ENCODE measurements at regions not wholly inside any gene's neighbourhood (a gene's known extent, or its start where the extent isn't known, plus 50 kb on each side); places are given as distances from the start of the nearest gene placed in this dataset.
"Not testable (repeated sequence)": the region's sequence is repeated elsewhere in the genome, so short reads cannot be mapped to it uniquely, and the experiment has no call there.

- not testable (repeated sequence) for DNase-seq (ENCODE audit: low read depth)
These were observed 133.4 kb upstream of the TEKT4 start for GRCh38 chr2:94737736-94738342.

- no peak for DNase-seq (ENCODE audit: low read depth)
These were observed 117.7 kb upstream of the TEKT4 start for GRCh38 chr2:94753466-94753998.

- no peak for DNase-seq (ENCODE audit: low read depth)
These were observed 112.7 kb upstream of the TEKT4 start for GRCh38 chr2:94758546-94758945.

- no peak for DNase-seq (ENCODE audit: low read depth)
These were observed 112.0 kb upstream of the TEKT4 start for GRCh38 chr2:94759211-94759610.

GRCh38 chr2:94762600-94762999 is 108.6 kb upstream of the TEKT4 start:
- DNase-seq (ENCODE audit: low read depth), result no peak

- no peak for DNase-seq (ENCODE audit: low read depth)
These were observed 107.9 kb upstream of the TEKT4 start for GRCh38 chr2:94763318-94763717.

GRCh38 chr2:94764331-94764730 is 106.9 kb upstream of the TEKT4 start:
- DNase-seq (ENCODE audit: low read depth), result not testable (repeated sequence)

GRCh38 chr2:94767336-94767735 is 103.9 kb upstream of the TEKT4 start:
- no peak for DNase-seq (ENCODE audit: low read depth)

GRCh38 chr2:94769733-94770132 is 101.5 kb upstream of the TEKT4 start:
- no peak for DNase-seq (ENCODE audit: low read depth)

- no peak for DNase-seq (ENCODE audit: low read depth)
These were observed 96.4 kb upstream of the TEKT4 start for GRCh38 chr2:94774851-94775250.

- no peak for DNase-seq (ENCODE audit: low read depth)
These were observed 95.2 kb upstream of the TEKT4 start for GRCh38 chr2:94776036-94776435.

GRCh38 chr2:94785105-94785504 is 86.1 kb upstream of the TEKT4 start:
- not testable (repeated sequence) for DNase-seq (ENCODE audit: low read depth)

GRCh38 chr2:94786424-94786823 is 84.8 kb upstream of the TEKT4 start:
- not testable (repeated sequence) for DNase-seq (ENCODE audit: low read depth)

GRCh38 chr2:94790169-94790568 is 81.1 kb upstream of the TEKT4 start:
- DNase-seq (ENCODE audit: low read depth), result not testable (repeated sequence)

- DNase-seq (ENCODE audit: low read depth), result peak; percentile 11
These were observed 74.0 kb upstream of the TEKT4 start for GRCh38 chr2:94797235-94797634.

All from EH (cell line).